OCI-LY7 (cell line): ENCODE measurements at regions not wholly inside any gene's neighbourhood (a gene's known extent, or its start where the extent isn't known, plus 50 kb on each side); places are given as distances from the start of the nearest gene placed in this dataset.

Experiments
- BruUV-seq: library from RNA; stranded (reverse); fragments of 400-500 nt; replicated peaks from 2 replicates; lab custom pipeline; 2021; lab: Mats Ljungman, UMichigan
- CTCF ChIA-PET: fragments of 300-600 bp; sonication (Branson Sonifier 250); formaldehyde crosslinking; loops from one replicate; lab custom pipeline; 2022; ENCODE audit warnings: antibody characterized with exemption; ENCODE audit not compliant: unreplicated experiment; lab: Charles Lee
- POLR2A ChIA-PET: fragments of 300-600 bp; sonication (Branson Sonifier 250); formaldehyde crosslinking; loops from one replicate; lab custom pipeline; 2022; ENCODE audit warnings: antibody characterized with exemption; lab: Charles Lee
- DNase-seq: peaks from one replicate; pipeline ENCODE4 v3.0.0-alpha.2; 2015; ENCODE audit warnings: low spot score
- H2AFZ ChIP-seq: fragments of 200-600 bp; sonication (generic), shearing (Covaris generic); 2 replicates; pipeline ENCODE4 v1.6.1; 2014; ENCODE audit warnings: mild to moderate bottlenecking, antibody characterized with exemption, low read length, moderate library complexity
- H3K27ac ChIP-seq: fragments of 200-600 bp; sonication (generic); 2 replicates; pipeline ENCODE4 v1.5.1; 2014; ENCODE audit warnings: mixed run types, low read depth, mild to moderate bottlenecking, moderate library complexity, low read length, inconsistent platforms; ENCODE audit not compliant: poor library complexity, severe bottlenecking
- H3K36me3 ChIP-seq: fragments of 200-600 bp; sonication (generic); 2 replicates; pipeline ENCODE4 v1.6.1; 2014; ENCODE audit warnings: mild to moderate bottlenecking, antibody characterized with exemption, low read length, moderate library complexity, mixed read lengths; ENCODE audit not compliant: insufficient read depth
- H3K4me1 ChIP-seq: fragments of 200-600 bp; sonication (generic); 2 replicates; pipeline ENCODE4 v1.5.1; 2014; ENCODE audit warnings: mild to moderate bottlenecking, low read length; ENCODE audit not compliant: insufficient read depth, poor library complexity, severe bottlenecking
- H3K4me2 ChIP-seq: fragments of 200-600 bp; sonication (generic); 2 replicates; pipeline ENCODE4 v1.6.1; 2014; ENCODE audit warnings: mild to moderate bottlenecking, low read length
- H3K4me3 ChIP-seq: fragments of 200-600 bp; sonication (generic); 2 replicates; pipeline ENCODE4 v1.5.1; 2014; ENCODE audit warnings: mild to moderate bottlenecking, low read depth, low read length; ENCODE audit not compliant: poor library complexity, severe bottlenecking
- H3K79me2 ChIP-seq: fragments of 200-600 bp; sonication (generic); 2 replicates; pipeline ENCODE4 v1.6.1; 2016; ENCODE audit warnings: low read depth, mild to moderate bottlenecking, low read length, moderate library complexity, mixed read lengths; ENCODE audit not compliant: insufficient read depth
- H3K9me2 ChIP-seq: fragments of 200-600 bp; sonication (generic); 2 replicates; pipeline ENCODE4 v1.6.1; 2016; ENCODE audit warnings: mild to moderate bottlenecking, low read length, mixed read lengths; ENCODE audit not compliant: insufficient read depth
- H3K9me3 ChIP-seq: fragments of 200-600 bp; sonication (generic); 2 replicates; pipeline ENCODE4 v1.6.1; 2014; ENCODE audit warnings: mild to moderate bottlenecking, mixed run types, low read length, mixed read lengths
- H4K20me1 ChIP-seq: fragments of 200-600 bp; sonication (generic); 2 replicates; pipeline ENCODE4 v1.6.1; 2014; ENCODE audit warnings: mild to moderate bottlenecking, antibody characterized with exemption, low read length, moderate library complexity, mixed read lengths; ENCODE audit not compliant: insufficient read depth
- CTCF ChIP-seq: fragments of 200-600 bp; sonication (generic); conservative IDR thresholded peaks from 2 replicates; pipeline ENCODE4 v1.5.1; 2014; ENCODE audit warnings: mild to moderate bottlenecking, antibody characterized with exemption, low read length, moderate library complexity, mixed read lengths
- EZH2phosphoT487 ChIP-seq: fragments of 200-600 bp; sonication (generic); IDR thresholded peaks from 2 replicates; pipeline ENCODE4 v1.6.1; 2018; ENCODE audit warnings: low read depth, borderline replicate concordance, mild to moderate bottlenecking, mixed run types, antibody characterized with exemption, low read length, moderate library complexity, mixed read lengths
- intact Hi-C: fragments of 100-400 bp; cut with micrococcal nuclease; formaldehyde crosslinking; loops from one replicate; pipeline ENCODE4 v1.10.0; 2022; ENCODE audit not compliant: unreplicated experiment

DNA sequence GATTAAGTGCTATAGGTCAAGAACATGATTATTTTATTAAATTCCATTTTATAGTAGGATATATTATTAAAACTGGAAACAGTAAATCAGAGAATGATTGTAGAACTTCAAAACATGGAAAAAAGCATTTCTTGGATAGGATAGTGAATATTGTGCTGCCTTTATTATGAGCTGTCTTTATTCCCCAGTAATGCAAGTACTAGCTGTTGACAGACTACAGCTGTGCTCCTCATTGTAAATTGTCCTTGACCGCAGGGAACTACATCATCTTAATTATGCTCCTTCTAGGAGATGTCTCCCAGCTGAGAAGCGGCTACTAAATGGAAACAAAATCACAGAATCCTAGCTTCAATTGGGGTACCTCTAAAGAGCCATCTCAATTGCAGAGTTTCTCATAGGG is 1457.2 kb upstream of the PCDH7 start:
- POLR2A ChIA-PET, result no interaction called here
- Histone ChIP-seq H3K36me3 (no peaks in the 10 kb centered on the region), H3K79me2 (no peaks in the 10 kb centered on the region), H3K9me3 (no peaks in the 10 kb centered on the region), H3K4me2 (no peak overlapping the region), H4K20me1 (no peaks in the 10 kb centered on the region), H2AFZ (no peak overlapping the region), H3K9me2 (no peaks in the 10 kb centered on the region), H3K27ac (no peak overlapping the region), H3K4me1 (no peaks in the 10 kb centered on the region), H3K4me3 (no peak overlapping the region)
- intact Hi-C loops, result no loop called here
- no TSS peak for BruUV-seq
- CTCF ChIA-PET, result no interaction called here
- TF ChIP-seq CTCF (no peak), EZH2phosphoT487 (no peak)
- DNase-seq, result no peak

DNA sequence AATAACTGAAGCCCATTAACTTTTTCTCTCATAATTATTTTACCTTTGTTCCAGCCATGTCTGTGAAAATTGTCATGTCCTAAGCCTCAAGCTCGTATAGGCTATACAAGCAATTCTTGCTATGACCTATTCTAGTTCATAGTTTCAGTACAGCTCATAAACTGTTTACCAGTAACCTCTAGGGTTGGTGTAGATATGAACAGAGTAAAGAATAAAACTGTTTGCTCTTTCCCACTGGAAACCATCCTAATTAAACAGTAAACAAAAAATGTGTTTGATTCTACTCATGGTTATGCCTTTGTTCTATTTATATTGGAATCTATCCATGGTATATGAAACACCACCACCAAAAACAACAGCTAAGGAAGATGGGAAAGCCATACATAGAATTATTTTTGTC is 1444.0 kb upstream of the PCDH7 start:
- H3K36me3 ChIP-seq, result no peaks in the 10 kb centered on the region
- no peaks in the 10 kb centered on the region for H3K79me2 ChIP-seq
- no peak overlapping the region for H3K4me2 ChIP-seq
- CTCF ChIA-PET, result no interaction called here
- POLR2A ChIA-PET, result no interaction called here
- H3K4me3 ChIP-seq, result no peak overlapping the region
- no peak overlapping the region for H3K27ac ChIP-seq
- intact Hi-C loops, result no loop called here
- no TSS peak for BruUV-seq
- TF ChIP-seq EZH2phosphoT487, result no peak
- TF ChIP-seq CTCF, result no peak
- H3K9me3 ChIP-seq, result no peaks in the 10 kb centered on the region
- no peaks in the 10 kb centered on the region for H3K4me1 ChIP-seq
- DNase-seq, result no peak
- H4K20me1 ChIP-seq, result no peaks in the 10 kb centered on the region
- no peaks in the 10 kb centered on the region for H3K9me2 ChIP-seq
- no peak overlapping the region for H2AFZ ChIP-seq

DNA sequence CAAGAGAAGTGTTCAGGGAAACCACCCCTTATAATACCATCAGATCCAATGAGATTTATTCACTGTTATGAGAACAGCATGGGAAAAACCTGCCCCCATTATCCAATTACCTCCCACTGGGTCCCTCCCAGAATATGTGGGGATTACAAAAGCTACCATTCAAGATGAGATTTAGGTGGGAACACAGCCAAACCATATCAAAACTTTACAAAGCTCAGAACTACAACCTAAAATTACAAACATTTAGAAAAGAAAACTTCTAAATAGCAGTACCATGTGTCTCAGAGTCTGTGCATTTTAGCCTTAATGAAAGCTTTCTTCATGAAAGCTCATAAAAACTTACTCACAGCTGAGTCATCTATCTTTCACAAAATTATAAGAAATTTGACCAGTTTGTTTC is 1442.8 kb upstream of the PCDH7 start:
- TF ChIP-seq CTCF, result no peak
- TF ChIP-seq EZH2phosphoT487, result no peak
- Histone ChIP-seq H3K4me2 (no peak overlapping the region), H4K20me1 (no peaks in the 10 kb centered on the region), H3K4me3 (no peak overlapping the region), H3K27ac (no peak overlapping the region), H3K36me3 (no peaks in the 10 kb centered on the region), H3K9me2 (no peaks in the 10 kb centered on the region), H3K9me3 (no peaks in the 10 kb centered on the region), H3K4me1 (no peaks in the 10 kb centered on the region), H2AFZ (no peak overlapping the region), H3K79me2 (no peaks in the 10 kb centered on the region)
- ChIA-PET CTCF (no interaction called here), POLR2A (no interaction called here)
- BruUV-seq, result no TSS peak
- no peak for DNase-seq
- intact Hi-C loops, result no loop called here
